Naive B cell (primary cell): ENCODE measurements at regions not wholly inside any gene's neighbourhood (a gene's known extent, or its start where the extent isn't known, plus 50 kb on each side); places are given as distances from the start of the nearest gene placed in this dataset.

Experiments
- ATAC-seq, 2 donors: fragments of 150-1000 bp; cut with Tn5 transposase; 2 replicates each; pipeline ENCODE4 v1.10.0; 2021; ENCODE audit warnings: low read depth in 2 of 2, mild to moderate bottlenecking in 2 of 2, moderate library complexity in 2 of 2
- DNase-seq: peaks from one replicate; pipeline ENCODE4 v3.0.0; 2022
- H3K27ac Mint-ChIP-seq, 6 donors: one replicate each; pipeline ENCODE4 v1.8.0; 2020 to 2022; ENCODE audit warnings: mild to moderate bottlenecking in 6 of 6, mixed read lengths in 6 of 6, moderate library complexity in 5 of 6, inconsistent platforms in 2 of 6
- H3K27me3 Mint-ChIP-seq, 3 donors: one replicate each; pipeline ENCODE4 v1.8.0; 2021 to 2022; ENCODE audit warnings: mixed read lengths in 3 of 3, mild to moderate bottlenecking in 1 of 3
- H3K36me3 Mint-ChIP-seq, 2 donors: one replicate each; pipeline ENCODE4 v1.8.0; 2020 to 2022; ENCODE audit warnings: mixed read lengths in 2 of 2, inconsistent platforms in 1 of 2, mild to moderate bottlenecking in 1 of 2
- H3K4me1 Mint-ChIP-seq, 3 donors: one replicate each; pipeline ENCODE4 v1.8.0; 2020 to 2022; ENCODE audit warnings: mixed read lengths in 3 of 3, inconsistent platforms in 1 of 3, mild to moderate bottlenecking in 1 of 3, moderate library complexity in 1 of 3
- H3K4me3 Mint-ChIP-seq, 8 donors: one replicate each; pipeline ENCODE4 v1.8.0; 2020 to 2022; ENCODE audit warnings: mild to moderate bottlenecking in 8 of 8, mixed read lengths in 8 of 8, moderate library complexity in 8 of 8, inconsistent platforms in 2 of 8
- H3K9me3 Mint-ChIP-seq, 7 donors: one replicate each; pipeline ENCODE4 v1.8.0; 2020 to 2022; ENCODE audit warnings: mixed read lengths in 7 of 7, mild to moderate bottlenecking in 5 of 7, inconsistent platforms in 2 of 7, moderate library complexity in 1 of 7

DNA sequence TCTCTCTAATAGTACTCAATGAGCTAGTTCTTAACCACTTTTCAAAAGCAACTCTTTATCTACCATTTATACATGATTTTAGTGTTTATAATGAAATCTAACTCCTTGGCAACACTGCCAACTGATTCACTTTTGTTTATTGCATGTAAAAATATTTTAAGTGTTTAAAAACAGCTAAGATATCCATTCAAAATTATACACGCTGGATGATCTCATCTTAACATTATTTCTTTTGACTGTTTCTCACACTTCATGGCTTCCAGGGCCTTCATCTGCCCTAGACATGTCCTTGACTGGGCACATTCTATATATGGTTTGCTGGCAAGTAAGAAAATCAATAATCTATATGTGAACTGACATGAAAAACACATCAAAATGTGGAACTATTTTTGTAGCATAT, 414.6 kb upstream of the LUZP2 start:
- Mint-ChIP-seq H3K36me3 (no peaks in the 10 kb centered on the region), H3K4me3 (no peak overlapping the region), H3K9me3 (peaks cover 0 to 2% (median 0%) of the 10 kb centered on the region in 7 donors), H3K27ac (no peak overlapping the region), H3K4me1 (no peaks in the 10 kb centered on the region), H3K27me3 (no peaks in the 10 kb centered on the region)
- ATAC-seq (no peak), DNase-seq (no peak)

DNA sequence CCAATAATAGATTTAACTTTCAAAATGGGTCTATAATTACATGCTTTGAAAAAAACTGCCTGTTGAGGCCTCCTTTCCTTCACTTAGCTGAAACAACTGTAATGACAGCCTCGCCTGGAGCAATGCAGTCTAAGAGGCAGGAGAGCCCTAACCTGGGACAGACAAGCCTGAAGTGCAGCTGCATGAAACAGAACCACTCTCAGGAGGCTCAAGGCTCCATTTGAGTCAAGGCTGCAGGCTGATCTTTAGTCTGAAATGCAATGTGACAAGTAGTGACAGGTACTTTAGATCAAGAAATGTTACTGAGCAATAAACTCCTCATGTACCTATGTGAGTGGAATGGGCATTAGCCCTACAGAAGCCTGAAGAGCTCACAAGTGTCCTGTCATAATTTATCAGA, 414.0 kb upstream of the LUZP2 start:
- Mint-ChIP-seq H3K9me3 (no peaks in the 10 kb centered on the region), H3K4me3 (no peak overlapping the region), H3K36me3 (no peaks in the 10 kb centered on the region), H3K27me3 (no peaks in the 10 kb centered on the region), H3K4me1 (no peaks in the 10 kb centered on the region), H3K27ac (no peak overlapping the region)
- ATAC-seq = no peak
- DNase-seq = no peak

DNA sequence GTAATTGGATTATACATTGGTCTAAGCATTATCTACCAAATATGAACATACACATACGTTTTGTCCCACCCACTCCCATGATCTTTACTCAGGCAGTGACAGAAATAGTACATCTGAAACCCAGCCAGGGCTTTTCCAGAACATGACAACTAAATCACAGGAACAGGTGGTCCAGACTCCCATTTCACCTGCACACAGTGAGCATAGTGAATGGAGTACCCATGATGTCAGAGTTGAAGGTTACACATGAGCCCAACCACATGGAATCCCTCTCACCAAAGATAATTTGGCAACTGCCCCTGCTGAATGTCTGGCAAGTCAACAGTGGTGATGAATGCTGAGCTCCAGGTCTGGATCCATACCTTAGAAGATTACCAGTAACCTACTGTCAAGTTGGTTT, 411.9 kb upstream of the LUZP2 start:
- Mint-ChIP-seq H3K27me3 (no peaks in the 10 kb centered on the region), H3K9me3 (no peaks in the 10 kb centered on the region), H3K4me1 (no peaks in the 10 kb centered on the region), H3K4me3 (no peak overlapping the region), H3K27ac (no peak overlapping the region), H3K36me3 (no peaks in the 10 kb centered on the region)
- no peak for ATAC-seq
- no peak for DNase-seq

DNA sequence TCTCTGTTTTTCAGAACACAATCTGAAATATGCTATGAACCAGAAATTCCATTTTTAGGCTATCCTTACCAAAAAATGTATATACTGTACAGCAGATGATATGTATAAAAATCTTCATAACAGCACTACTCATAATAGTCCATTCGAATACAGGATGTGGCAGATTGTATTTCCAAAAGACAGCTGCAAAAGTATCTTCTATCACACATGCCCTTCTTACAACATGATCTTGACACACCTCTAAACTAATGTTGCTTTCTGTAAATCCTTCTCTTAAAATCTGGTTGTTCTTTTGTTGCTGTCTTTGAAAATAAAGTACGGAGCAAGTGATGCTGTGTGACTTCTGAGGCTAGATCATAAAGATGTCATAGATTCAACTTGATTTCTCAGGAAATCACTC, 409.9 kb upstream of the LUZP2 start:
- Mint-ChIP-seq H3K4me1 (no peaks in the 10 kb centered on the region), H3K9me3 (no peaks in the 10 kb centered on the region), H3K27me3 (no peaks in the 10 kb centered on the region), H3K36me3 (no peaks in the 10 kb centered on the region), H3K4me3 (no peak overlapping the region), H3K27ac (no peak overlapping the region)
- DNase-seq (no peak), ATAC-seq (no peak)

DNA sequence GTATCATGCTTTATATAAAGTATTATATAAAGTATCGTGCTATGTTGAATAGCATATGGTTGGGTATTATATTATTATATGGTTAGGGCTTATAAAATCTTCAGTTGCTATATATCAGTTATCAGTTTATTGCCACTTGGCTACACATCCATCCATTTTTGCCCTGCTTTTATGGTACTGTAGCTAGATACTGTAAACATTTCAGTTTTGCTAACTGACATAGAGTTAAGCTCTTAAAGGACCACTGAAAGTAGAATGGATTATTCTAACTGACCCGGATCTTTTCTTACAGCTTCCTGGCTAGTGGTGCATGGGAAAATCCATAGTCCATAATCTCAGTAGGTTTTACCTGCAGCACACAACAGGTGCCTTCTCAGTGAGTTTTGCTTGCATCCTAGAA, 405.3 kb upstream of the LUZP2 start:
- no peak overlapping the region for H3K4me3 Mint-ChIP-seq
- no peak for DNase-seq
- H3K4me1 Mint-ChIP-seq = no peaks in the 10 kb centered on the region
- H3K36me3 Mint-ChIP-seq = no peaks in the 10 kb centered on the region
- H3K27ac Mint-ChIP-seq = no peak overlapping the region
- no peak for ATAC-seq
- peaks cover 0 to 1% (median 0%) of the 10 kb centered on the region in 7 donors for H3K9me3 Mint-ChIP-seq
- no peaks in the 10 kb centered on the region for H3K27me3 Mint-ChIP-seq

DNA sequence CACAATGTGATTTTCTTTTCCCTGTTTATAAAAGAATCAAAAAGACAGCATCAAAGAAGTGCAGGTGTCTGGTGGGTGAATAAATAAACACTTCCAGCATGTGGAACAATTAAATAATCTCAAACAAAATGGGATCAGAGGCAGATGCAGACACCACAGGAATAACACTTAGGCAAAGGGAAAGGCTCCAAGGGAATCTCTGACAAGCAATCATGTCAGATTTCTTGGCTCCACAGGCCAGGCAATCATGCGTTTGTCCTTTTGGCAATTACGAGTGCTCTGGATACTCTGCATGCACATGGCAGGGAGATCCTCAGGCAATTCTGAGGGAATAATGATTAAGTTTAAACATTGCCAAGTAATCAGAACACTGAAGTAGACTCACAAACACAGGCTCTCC, 403.5 kb upstream of the LUZP2 start:
- Mint-ChIP-seq H3K9me3 (peaks cover 0 to 2% (median 0%) of the 10 kb centered on the region in 7 donors), H3K36me3 (no peaks in the 10 kb centered on the region), H3K27me3 (no peaks in the 10 kb centered on the region), H3K4me3 (no peak overlapping the region), H3K4me1 (no peaks in the 10 kb centered on the region), H3K27ac (no peak overlapping the region)
- DNase-seq (no peak), ATAC-seq (no peak)

DNA sequence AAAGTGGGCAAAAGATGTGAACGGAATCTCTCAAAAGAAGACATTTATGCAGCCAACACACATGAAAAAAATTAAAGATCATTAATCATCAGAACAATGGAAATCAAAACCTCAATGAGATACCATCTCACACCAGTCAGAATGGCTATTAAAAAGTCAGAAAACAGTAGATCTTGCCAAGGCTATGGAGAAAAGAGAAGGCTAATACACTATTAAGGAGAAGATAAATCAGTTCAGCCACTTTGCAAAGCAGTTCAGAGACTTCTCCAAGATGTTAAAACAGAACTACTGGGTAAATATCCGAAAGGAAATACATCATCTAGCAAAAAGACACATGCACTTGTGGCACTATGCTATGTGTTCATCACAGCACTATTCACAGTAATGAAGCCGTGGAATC, 388.2 kb upstream of the LUZP2 start:
- Mint-ChIP-seq H3K36me3 (peaks cover 0 to 9% of the 10 kb centered on the region in 2 donors), H3K27me3 (no peaks in the 10 kb centered on the region), H3K4me3 (no peak overlapping the region), H3K4me1 (no peaks in the 10 kb centered on the region), H3K9me3 (peaks cover 6 to 29% (median 11%) of the 10 kb centered on the region in 7 donors), H3K27ac (no peak overlapping the region)
- DNase-seq (no peak), ATAC-seq (no peak)

DNA sequence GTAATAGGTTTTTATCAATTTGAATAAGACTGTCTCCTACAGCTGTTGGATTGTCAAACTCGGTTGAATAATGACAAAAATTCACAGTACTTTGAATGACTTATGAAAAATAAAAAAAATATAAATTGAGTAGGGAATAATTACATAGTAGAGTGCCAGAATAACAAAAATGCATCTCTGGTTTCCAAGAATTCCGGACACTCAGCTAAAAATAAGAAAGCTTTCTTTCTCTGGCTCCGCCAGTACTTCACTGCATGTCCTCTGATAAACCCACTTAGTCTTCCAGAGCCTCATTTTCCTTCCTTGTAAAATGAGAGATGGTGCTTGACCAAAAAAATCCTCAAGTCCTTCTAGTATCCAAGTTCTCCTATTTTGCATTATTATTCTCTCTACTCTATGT, 374.6 kb upstream of the LUZP2 start:
- no peak for ATAC-seq

DNA sequence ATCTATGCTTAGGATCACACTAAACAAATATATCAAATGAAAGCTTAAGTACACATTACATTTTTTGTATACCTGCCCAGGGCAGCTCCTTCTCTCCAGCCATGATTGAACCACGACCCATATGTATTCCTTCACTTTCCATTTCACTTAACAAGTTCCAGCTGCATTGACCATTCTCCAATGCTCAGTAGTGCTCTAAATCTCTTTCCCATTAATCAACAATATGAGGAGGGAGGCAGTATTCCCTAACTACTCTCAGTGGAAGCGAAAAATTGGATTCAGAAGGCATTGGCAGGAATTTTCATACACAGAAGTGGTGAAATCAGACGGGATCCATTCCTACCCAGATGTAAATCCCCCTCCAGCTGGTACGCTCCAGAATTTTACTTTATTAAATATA, 372.0 kb upstream of the LUZP2 start:
- DNase-seq = no peak
- H3K4me1 Mint-ChIP-seq = no peaks in the 10 kb centered on the region
- no peaks in the 10 kb centered on the region for H3K36me3 Mint-ChIP-seq
- H3K9me3 Mint-ChIP-seq = peaks cover 0 to 4% (median 0%) of the 10 kb centered on the region in 7 donors
- no peak overlapping the region for H3K4me3 Mint-ChIP-seq
- H3K27ac Mint-ChIP-seq = no peak overlapping the region
- H3K27me3 Mint-ChIP-seq = no peaks in the 10 kb centered on the region
- ATAC-seq = no peak

More for the DNA sequence above, 374.6 kb upstream of the LUZP2 start:
- peaks cover 0 to 4% (median 0%) of the 10 kb centered on the region in 7 donors for H3K9me3 Mint-ChIP-seq
- H3K36me3 Mint-ChIP-seq = no peaks in the 10 kb centered on the region
- H3K4me3 Mint-ChIP-seq = no peak overlapping the region
- no peak overlapping the region for H3K27ac Mint-ChIP-seq
- H3K27me3 Mint-ChIP-seq = no peaks in the 10 kb centered on the region
- H3K4me1 Mint-ChIP-seq = no peaks in the 10 kb centered on the region
- no peak for DNase-seq

DNA sequence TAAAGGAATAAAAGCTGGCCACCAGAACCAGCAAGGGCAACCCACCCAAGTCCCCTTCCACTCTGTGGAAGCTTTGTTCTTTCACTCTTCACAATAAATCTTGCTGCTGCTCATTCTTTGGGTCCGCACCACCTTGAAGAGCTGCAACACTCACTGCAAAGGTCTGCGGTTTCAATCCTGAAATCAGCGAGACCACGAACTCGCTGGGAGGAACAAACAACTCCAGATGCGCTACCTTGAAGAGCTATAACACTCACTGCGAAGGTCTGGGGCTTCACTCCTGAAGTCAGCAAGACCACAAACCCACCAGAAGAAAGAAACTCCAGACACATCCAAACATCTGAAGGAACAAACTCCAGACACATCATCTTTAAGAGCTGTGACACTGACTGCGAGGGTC, 365.2 kb upstream of the LUZP2 start:
- Mint-ChIP-seq H3K36me3 (no peaks in the 10 kb centered on the region), H3K4me1 (no peaks in the 10 kb centered on the region), H3K4me3 (no peak overlapping the region), H3K27ac (no peak overlapping the region), H3K27me3 (no peaks in the 10 kb centered on the region), H3K9me3 (peaks cover 0 to 5% (median 0%) of the 10 kb centered on the region in 7 donors)
- ATAC-seq = no peak
- no peak for DNase-seq

DNA sequence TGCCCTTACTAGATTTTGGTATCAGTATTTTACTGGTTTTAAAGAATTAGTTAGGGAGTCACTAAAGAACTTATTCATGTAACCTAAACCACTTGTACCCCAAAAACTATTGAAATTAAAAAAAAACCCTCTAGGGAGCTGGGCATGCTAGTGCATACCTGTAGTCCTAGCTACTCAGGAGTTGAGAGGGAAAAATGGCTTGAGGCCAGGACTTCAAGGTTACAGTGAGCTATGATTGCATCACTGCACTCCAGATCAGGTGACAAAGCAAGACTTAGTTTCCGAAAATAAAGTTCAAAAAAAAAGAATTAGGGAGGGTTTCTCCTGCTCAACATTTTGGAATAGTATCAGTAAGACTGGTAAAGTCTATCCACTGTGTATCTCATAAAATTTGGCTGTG, 364.4 kb upstream of the LUZP2 start:
- H3K4me3 Mint-ChIP-seq = no peak overlapping the region
- ATAC-seq (no peak), DNase-seq (no peak)
- H3K4me1 Mint-ChIP-seq = no peaks in the 10 kb centered on the region
- H3K36me3 Mint-ChIP-seq = no peaks in the 10 kb centered on the region
- no peak overlapping the region for H3K27ac Mint-ChIP-seq
- H3K27me3 Mint-ChIP-seq = no peaks in the 10 kb centered on the region
- H3K9me3 Mint-ChIP-seq = peaks cover 0 to 5% (median 0%) of the 10 kb centered on the region in 7 donors

DNA sequence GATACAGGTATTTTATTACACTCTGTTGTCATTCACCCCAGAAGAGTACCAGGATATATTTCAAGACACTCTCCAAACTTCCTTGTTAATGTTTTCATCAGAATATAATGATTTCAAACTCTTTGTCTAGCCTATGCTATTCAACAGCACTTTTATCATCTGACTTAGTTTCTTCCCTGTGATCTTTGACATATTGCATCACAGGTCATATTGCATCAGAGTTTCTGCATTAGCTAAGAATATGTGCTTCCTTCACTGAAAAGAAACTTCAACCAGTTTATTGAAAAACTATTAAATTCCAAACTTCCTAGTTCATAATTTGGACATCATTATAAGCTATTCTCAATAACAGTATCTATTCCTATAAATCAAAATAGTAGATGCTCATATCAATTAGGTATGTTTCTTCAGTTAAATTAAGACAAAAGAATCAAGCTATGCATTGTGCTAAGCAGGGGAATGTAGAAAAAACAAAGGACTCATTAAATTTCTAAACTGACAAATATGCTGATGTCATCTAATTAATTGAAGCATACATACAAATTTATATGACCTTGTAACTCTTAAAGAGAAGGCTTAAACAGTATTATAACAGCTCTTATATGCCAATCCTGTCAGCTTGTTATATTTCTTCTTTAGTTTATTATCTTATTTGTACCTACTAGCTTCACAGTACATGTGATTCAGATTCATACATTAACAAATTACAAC, 361.8 kb upstream of the LUZP2 start:
- ATAC-seq (no peak), DNase-seq (no peak)
- Mint-ChIP-seq H3K9me3 (peaks cover 0 to 5% (median 0%) of the 10 kb centered on the region in 7 donors), H3K36me3 (no peaks in the 10 kb centered on the region), H3K4me3 (no peak overlapping the region), H3K27ac (no peak overlapping the region), H3K27me3 (no peaks in the 10 kb centered on the region), H3K4me1 (no peaks in the 10 kb centered on the region)

DNA sequence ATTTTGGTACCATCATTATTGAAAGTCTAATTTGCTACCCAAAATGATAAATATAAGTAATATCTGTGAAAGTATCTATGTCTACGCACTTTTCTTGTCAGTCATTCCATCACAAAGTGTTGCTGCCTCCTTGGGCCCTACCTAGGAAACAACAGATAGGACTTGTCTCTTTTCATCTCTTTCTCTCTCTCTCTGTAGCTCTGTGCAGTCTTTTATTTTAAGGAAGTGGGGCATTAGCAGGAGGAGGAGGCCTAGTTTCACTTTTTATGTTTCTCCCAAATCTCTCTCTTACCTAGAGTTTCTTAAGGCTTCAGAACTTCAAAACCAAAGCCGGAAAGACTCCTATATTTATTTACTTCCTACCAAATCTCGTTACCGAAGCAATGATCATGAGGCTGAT, 354.8 kb upstream of the LUZP2 start:
- no peak overlapping the region for H3K4me3 Mint-ChIP-seq
- H3K36me3 Mint-ChIP-seq = no peaks in the 10 kb centered on the region

DNA sequence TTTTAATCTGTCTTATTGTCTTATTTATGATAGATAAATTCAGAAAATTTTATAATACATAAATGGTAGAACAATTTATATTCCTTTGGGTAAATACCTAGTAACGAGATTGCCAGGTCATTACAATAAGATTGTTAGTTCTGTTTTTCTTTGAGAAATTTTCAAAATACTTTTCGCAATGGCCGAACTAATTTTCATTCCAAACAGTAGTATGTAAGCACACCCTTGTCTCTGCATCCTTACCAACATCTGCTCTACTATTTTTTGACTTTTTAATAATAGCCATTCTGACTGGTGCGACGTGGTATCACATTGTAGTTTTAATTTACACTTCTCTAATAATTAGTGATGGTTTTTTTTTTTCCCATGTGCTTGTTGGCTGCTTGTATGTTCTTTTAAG, 351.4 kb upstream of the LUZP2 start:
- Mint-ChIP-seq H3K36me3 (no peaks in the 10 kb centered on the region), H3K4me3 (no peak overlapping the region), H3K9me3 (no peaks in the 10 kb centered on the region), H3K27me3 (no peaks in the 10 kb centered on the region), H3K27ac (no peak overlapping the region), H3K4me1 (no peaks in the 10 kb centered on the region)
- ATAC-seq (no peak), DNase-seq (no peak)

More for the DNA sequence above, 354.8 kb upstream of the LUZP2 start:
- no peaks in the 10 kb centered on the region for H3K27me3 Mint-ChIP-seq
- H3K4me1 Mint-ChIP-seq = no peaks in the 10 kb centered on the region
- H3K9me3 Mint-ChIP-seq = no peaks in the 10 kb centered on the region
- no peak for ATAC-seq
- H3K27ac Mint-ChIP-seq = no peak overlapping the region
- DNase-seq = no peak

DNA sequence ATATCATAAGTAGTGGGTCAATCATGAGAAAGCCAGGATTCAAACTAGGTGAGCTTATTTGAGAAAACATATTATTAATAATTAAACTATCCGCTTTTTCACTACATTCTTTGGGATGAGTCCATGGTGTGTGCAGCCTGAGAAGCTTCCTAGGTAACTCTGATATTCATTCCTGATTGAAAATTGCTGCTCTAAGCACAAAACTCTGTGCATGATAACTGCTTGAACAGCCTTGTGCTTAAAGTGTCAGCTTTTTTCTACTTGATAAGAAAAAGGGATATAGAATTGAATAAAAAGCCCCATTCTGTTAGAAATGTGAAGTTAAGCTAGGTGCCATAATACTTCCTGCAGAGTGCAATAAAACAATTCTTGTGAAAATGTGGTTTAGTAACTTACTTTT, 343.5 kb upstream of the LUZP2 start:
- Mint-ChIP-seq H3K4me1 (no peaks in the 10 kb centered on the region), H3K9me3 (peaks cover 0 to 3% (median 0%) of the 10 kb centered on the region in 7 donors), H3K27ac (no peak overlapping the region), H3K36me3 (no peaks in the 10 kb centered on the region), H3K27me3 (no peaks in the 10 kb centered on the region), H3K4me3 (no peak overlapping the region)
- ATAC-seq (no peak), DNase-seq (no peak)
